RKO (cell line): ENCODE measurements at regions not wholly inside any gene's neighbourhood (a gene's known extent, or its start where the extent isn't known, plus 50 kb on each side); places are given as distances from the start of the nearest gene placed in this dataset.
"Not testable (repeated sequence)": the region's sequence is repeated elsewhere in the genome, so short reads cannot be mapped to it uniquely, and the experiment has no call there.

Experiments
- DNase-seq: peaks from one replicate; pipeline ENCODE4 v3.0.0-alpha.2; 2016; ENCODE audit warnings: low spot score

- no peak for DNase-seq
These were observed 55.5 kb downstream of the PRR15 start for GRCh38 chr7:29619111-29619510.

DNA sequence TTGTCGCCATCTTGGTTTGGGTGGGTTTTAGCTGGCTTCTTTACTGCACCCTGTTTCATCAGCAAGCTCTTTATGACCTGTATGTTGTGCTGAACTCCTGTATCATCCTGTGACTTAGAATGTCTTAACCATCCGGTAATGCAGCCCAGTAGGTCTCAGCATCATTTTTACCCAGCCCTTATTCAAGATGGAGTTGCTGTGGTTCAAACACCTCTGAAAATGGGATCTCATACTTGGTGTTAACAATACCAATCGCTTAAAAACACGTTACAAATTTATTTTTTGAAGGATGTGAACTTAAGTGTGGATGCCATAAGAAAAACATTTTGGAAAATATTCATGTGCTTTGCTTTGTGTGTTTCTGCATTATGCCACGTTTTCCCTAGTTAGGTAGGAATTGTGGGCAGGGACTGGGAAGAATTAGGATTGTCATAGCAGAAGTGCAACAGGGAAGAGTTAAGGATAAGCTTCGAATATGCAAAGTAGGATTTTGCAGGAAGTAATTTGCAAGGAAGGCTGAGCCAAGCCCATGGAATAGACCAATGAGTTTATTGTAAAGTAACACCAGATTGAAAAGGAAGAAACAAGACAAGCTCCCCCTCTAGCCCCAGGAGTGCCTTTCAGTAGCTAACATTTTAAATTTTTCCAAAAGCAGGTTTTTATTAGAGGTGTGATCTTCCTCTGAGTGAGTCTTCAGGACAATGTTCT lies 56.4 kb downstream of the PRR15 start:
- DNase-seq = no peak

DNA sequence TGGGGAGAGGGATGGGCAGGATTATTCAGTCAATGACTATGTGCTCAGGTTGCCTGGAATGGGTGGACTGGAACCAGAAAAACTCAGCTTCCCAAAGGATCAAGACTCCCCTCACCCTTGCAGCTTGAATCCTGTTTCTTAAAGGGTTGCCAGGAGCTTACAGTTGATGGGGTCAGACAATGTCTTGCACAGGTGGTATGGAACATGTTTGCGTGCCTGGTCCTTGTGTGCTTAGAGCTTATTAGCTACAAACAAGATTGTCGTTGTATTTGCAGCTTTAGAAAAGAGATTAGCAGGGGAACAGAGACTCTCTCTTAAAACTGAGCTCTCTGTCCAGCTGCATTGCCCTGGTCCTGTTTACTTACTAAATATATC lies 56.9 kb downstream of the PRR15 start:
- no peak for DNase-seq

DNA sequence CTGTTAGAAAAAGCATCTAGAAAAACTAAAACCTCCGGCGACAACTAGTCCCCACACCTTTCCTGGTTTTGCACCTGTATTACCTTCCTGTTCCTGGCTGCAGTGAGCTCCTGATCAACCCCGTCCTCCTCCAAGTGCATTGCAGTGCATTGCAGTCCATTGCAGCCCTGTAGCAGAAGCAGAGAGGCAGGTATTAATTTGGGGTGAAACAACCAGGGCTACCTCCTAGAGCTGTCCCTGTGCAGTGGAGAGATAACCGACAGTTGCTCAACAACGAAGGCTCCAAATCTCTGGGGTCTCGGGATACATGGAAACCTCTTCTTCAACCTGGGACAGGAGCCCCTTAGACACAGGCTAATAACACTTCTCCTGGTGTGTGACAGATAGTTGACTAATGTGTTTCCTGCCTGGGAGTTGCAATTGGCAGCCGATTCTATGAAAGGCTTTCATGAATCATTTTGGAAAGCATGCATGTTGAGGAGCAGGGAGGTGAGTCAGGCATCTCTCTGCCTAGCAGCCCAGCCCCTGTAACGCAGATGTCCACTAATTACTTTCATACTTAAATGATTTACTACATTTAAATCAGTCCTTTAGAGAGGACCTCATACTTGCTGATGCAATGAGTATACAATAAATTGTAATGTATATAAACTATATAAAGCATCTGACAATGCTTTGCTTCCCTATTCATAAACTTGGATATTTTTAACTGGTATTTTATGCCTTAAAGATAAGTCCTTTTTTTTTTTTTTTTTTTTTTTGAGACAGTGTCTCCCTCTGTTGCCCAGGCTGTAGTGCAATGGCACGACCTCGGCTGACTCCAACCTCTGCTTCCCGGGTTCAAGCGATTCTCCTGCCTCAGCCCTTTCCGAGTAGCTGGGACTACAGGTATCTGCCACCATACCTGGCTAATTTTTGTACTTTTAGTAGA lies 59.0 kb downstream of the PRR15 start:
- DNase-seq = peak; percentile 98

DNA sequence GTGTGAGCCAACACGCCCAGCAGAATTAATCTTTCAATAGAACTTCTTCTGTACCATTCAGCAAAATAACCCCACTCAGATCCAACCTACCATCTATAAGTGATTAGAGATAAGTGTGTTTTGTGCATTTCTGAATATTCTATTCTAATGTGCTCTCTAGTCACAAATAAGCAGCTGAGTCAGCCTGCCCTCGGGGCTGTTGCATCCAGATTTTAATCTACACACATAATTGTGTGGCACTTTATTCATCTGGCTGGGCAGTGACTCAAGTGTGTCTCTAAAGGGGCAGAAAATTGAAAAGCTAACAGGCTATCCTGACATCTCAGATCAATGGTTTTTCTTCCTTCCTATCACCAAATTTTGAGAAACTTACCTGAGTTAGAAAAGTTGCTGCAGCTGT lies 60.3 kb downstream of the PRR15 start:
- no peak for DNase-seq

DNA sequence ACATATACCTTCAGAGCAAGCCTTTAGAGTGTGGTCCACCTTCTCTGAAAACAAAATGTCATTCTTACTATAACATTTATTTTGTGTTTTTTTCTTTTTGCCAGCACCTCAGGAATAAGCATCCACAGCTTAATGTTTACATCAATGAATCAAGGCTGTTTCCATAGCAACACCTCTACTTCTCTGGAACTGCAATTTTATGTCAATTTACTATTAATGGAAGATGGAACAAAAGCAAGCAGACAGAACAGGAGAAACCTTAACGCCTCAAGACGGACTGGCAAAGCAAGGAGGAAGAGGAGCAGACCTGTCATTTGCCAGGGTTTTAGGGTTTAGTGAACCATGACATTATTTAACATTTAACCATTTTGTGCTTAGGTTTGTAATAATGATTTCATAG lies 63.1 kb downstream of the PRR15 start:
- no peak for DNase-seq

GRCh38 chr7:29627631-29628030 lies 64.0 kb downstream of the PRR15 start:
- DNase-seq = no peak

DNA sequence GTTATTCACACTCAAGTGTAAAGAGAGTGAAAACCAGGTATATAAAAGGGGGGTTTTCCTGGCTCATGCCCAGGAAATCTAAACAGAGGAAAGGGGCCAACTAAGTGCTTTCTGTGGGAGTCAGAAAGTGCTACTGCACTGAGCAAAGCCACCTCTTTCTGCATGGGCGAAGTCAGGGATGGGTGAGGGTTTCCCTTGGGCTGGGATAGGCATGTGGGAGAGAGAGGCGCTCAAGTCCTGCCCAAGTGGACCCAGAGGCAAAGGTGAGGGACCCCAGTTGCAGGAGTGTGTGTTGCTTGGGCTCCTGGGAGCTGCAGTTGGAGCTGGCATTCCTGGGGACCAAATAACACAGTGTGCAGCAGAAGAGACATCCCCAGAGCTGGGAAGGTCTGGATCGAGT lies 65.9 kb downstream of the PRR15 start:
- no peak for DNase-seq

DNA sequence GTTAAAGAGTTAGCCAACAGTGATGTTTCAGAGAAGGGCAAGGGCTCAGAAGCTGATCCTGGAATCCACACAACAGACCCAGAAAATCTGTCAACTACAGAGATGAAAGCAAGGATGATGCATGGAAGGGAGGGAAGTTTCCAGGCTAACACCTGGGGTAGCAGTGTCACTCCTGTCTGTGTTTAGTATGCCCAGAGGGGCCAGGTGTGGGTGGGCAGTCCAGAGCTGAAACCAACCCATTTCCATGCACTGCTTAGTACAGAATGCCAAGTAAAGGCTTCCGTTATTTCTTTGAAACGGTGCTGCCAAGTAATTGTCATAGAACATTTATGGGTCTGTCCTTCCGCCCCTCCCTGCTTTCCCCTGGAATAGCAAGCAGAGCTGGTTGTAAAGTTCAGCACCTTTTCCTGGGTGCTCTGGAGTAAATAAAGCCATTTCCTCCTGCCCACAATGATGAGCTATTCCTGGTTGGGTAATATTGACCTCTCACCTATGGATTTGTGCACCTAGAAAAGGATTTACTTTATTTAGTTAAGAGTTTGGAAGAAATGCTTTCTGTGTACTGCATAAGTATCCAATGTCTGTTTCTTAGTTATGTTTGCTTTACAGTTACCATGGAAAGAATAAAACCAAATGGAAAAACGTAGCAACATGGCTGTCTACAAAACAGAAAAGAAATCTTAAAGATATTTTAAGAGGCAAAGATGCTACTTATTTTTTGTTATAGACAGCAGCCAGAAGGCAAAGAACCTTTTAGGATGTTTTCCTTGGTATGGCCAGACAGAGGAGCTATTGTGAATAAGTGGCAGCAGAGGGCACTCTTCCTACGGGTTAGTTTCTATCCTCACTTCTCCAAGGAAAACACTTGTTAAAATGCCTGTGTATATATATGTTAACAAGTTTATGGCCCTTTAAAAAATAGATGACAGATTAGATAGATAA lies 71.7 kb downstream of the PRR15 start:
- peak; percentile 71 for DNase-seq

DNA sequence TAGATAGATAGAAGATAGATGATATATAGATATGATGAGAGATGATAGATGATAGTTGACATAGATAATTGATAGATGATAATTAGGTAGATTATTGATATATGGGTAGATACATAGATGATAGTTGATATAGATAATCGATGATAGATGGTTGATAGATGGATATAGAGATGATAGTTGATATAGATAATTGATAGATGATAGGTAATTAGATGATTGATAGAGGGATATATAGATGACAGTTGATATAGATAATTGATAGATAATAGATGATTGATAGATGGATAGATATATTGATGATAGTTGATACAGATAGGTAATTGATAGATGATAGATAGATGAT lies 72.3 kb downstream of the PRR15 start:
- DNase-seq = no peak

DNA sequence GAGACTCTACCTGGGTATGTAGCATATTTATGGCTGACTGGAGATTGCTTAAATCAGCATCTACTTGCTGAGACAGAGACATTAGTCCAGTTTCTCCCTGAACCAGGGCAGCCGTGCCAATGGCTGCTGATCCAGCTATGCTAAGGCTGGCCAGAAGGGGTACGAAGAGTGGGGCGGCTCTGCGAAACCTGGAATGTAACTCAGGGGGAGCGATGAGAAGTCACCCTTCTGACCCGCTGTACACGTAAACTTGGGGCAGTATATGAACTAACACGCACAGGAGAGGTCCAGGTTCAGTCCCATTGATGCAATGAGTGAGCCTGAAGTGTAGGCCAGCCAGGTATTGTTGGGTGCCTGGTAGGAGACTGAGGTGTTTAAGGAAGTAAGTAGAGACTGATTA lies 73.7 kb downstream of the PRR15 start:
- no peak for DNase-seq

GRCh38 chr7:29638841-29639240 lies 75.2 kb downstream of the PRR15 start:
- DNase-seq = not testable (repeated sequence)

- no peak for DNase-seq
These were observed 75.8 kb downstream of the PRR15 start for GRCh38 chr7:29639386-29639785.

GRCh38 chr7:29639886-29640595 lies 76.4 kb downstream of the PRR15 start:
- DNase-seq = no peak

- DNase-seq = no peak
These were observed 78.0 kb downstream of the PRR15 start for GRCh38 chr7:29641651-29642050.

DNA sequence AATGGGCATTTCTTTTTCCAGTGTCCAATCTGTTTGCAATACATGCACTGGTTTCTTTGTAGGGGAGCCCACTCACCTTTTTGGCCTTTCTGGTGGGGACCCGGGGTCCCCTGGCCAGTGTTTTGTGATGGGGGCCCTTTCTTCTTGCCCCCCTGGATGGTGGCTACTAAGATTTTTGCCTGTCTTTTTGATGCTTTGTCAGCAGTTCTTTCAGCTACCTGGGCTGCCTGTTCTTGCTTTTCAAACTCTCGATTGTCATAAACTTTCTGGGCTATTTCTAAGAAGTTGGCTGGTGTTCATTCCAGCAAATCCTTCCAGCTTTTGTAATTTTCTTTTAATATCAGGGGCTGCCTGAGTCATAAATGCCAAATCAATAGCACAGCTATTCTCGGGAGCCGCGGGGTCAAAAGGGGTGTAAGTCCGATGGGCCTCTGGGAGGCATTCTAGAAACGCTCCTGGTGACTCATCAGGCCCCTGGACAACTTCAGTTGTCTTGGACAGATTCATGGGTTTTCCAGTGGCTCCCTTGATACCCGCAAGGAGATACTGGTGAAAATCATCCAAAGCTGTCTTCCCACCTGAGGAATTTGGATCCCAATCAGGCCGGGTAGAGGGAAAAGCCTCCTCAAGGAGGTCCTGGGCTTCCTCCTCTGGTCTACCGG lies 79.0 kb downstream of the PRR15 start:
- no peak for DNase-seq

GRCh38 chr7:29646116-29646515 lies 82.5 kb downstream of the PRR15 start:
- not testable (repeated sequence) for DNase-seq

DNA sequence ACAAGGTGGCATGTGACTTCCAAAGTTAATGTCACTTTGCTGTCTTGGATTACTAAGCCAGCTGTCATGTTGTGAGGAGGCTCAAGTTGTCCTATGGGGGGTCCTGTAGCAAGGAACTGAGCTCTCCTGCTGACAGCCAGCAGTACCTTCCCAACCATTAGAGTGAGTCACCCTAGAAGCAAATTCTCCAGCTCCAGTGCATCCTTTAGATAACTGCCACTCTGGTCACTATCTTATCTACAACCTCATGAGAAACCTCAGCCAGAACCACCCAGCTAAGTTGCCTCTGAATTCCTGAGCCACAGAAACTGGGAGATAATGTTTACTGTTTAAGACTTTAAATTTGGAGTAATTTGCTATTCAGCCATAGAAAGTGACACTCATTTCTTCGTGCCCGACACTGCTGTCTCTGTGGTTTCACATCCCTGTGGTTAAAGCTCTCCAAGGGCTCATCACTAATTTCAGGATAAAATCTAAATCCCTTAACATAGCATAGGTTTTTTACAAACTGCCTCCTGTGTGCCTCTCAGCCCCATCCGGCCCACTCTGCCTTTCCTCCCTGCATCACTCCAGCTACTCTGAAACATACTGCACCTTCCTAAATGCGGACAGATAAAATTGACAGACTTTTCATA lies 83.5 kb downstream of the PRR15 start:
- no peak for DNase-seq

DNA sequence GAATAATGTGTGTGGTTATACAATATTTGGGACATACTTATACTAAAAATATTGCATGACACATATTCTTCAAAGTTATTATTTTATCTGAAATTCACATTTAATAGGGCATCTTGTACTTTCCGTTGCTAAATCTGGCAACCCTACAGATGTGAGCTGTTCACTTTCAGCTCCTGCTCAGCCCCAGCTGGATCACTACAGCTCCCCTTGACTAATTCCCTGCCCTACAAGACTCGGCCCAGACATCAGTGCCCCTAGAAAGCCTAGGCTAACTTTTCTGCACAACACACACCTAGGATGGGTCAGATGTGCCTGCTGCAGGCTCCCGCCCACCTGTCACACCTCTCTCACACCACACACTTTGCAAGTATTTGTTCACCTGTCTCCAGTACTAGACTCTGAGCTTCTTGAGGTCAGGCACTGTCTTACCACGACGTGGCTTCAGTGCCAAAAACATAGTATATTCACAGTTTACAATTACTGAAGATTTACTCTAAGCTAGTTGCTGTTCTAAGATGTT lies 84.1 kb downstream of the PRR15 start:
- DNase-seq = not testable (repeated sequence)

DNA sequence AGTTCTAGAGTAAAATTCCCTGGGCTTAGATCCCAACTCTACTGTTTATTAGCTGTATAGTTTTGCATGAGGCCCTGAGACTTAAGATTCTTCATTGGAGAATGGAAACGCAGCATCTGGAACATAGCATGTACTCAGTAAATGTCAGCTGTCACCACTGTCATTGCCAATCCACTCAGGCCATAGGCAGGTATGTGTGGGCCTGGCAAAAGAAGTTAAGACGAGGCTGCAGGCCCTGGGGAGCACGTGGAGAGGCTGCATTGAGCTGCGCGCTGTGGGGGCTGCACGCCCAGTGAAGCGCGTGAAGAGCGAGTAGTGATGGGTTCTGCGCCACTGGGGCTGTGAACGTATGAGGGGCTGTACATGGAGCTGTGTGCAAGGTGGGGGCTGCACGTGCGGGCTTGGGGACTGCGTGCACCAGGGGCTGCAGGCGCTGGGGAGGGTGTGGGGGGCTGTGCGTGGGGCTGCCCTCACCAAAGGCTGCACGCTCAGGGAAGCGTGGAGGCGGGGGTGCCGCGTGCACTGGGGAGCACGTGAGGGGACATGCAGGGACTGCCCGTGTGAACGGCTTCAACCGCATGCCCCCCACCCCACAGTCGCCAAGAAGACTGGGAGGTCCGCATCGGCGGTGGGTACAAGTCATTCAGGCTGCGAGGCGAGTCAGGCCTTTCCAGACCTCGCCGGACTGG lies 85.5 kb downstream of the PRR15 start:
- no peak for DNase-seq
